Trophoblast cell (in vitro differentiated cells and primary cell): ENCODE measurements at regions not wholly inside any gene's neighbourhood (a gene's known extent, or its start where the extent isn't known, plus 50 kb on each side); places are given as distances from the start of the nearest gene placed in this dataset.

Experiments used
- DNase-seq, 2 donors: peaks; one replicate each; pipeline ENCODE4 v3.0.0-alpha.2; 2016
- H2AFZ ChIP-seq: 2 replicates; pipeline ENCODE4 v1.6.1; 2013; ENCODE audit warnings: low read length, moderate library complexity, mild to moderate bottlenecking; ENCODE audit not compliant: insufficient read depth, poor library complexity
- H2AK5ac ChIP-seq: 2 replicates; pipeline ENCODE4 v1.6.1; 2013; ENCODE audit warnings: mild to moderate bottlenecking, low read length
- H2BK120ac ChIP-seq: 2 replicates; pipeline ENCODE4 v1.6.1; 2013; ENCODE audit warnings: low read length, mild to moderate bottlenecking, moderate library complexity; ENCODE audit not compliant: insufficient read depth, poor library complexity
- H2BK12ac ChIP-seq: 2 replicates; pipeline ENCODE4 v1.6.1; 2013; ENCODE audit warnings: mild to moderate bottlenecking, low read length, moderate library complexity
- H2BK5ac ChIP-seq: 2 replicates; pipeline ENCODE4 v1.6.1; 2013; ENCODE audit warnings: low read length, low read depth, moderate library complexity, mild to moderate bottlenecking; ENCODE audit not compliant: poor library complexity
- H3K14ac ChIP-seq: 2 replicates; pipeline ENCODE4 v1.6.1; 2013; ENCODE audit warnings: mild to moderate bottlenecking, low read length
- H3K18ac ChIP-seq: 2 replicates; pipeline ENCODE4 v1.6.1; 2013; ENCODE audit warnings: mild to moderate bottlenecking, low read length
- H3K23ac ChIP-seq: 2 replicates; pipeline ENCODE4 v1.6.1; 2013; ENCODE audit warnings: low read length
- H3K27ac ChIP-seq: 2 replicates; pipeline ENCODE4 v1.5.1; 2013; ENCODE audit warnings: low read depth, mild to moderate bottlenecking, inconsistent platforms, low read length, moderate library complexity
- H3K27me3 ChIP-seq: 2 replicates; pipeline ENCODE4 v1.6.1; 2013; ENCODE audit warnings: inconsistent platforms, mild to moderate bottlenecking, low read length, moderate library complexity; ENCODE audit not compliant: insufficient read depth
- H3K36me3 ChIP-seq, 2 experiments: 1 replicate in 1 of 2; 2 replicates in 1 of 2; pipeline ENCODE4 v1.6.1; 2013; ENCODE audit warnings: low read length in 2 of 2, mild to moderate bottlenecking in 2 of 2, moderate library complexity in 1 of 2; ENCODE audit not compliant: insufficient read depth in 2 of 2, control insufficient read depth in 1 of 2
- H3K4ac ChIP-seq: 2 replicates; pipeline ENCODE4 v1.6.1; 2013; ENCODE audit warnings: low read depth, mild to moderate bottlenecking, low read length, moderate library complexity
- H3K4me1 ChIP-seq, 2 experiments: 1 replicate in 1 of 2; 2 replicates in 1 of 2; pipeline ENCODE4 v1.6.1; 2013; ENCODE audit warnings: low read length in 2 of 2, mild to moderate bottlenecking in 2 of 2, moderate library complexity in 1 of 2; ENCODE audit not compliant: insufficient read depth in 2 of 2, control insufficient read depth in 1 of 2
- H3K4me2 ChIP-seq: 2 replicates; pipeline ENCODE4 v1.6.1; 2013; ENCODE audit warnings: inconsistent platforms, mild to moderate bottlenecking, low read length, moderate library complexity
- H3K4me3 ChIP-seq: 2 replicates; pipeline ENCODE4 v1.5.1; 2013; ENCODE audit warnings: mild to moderate bottlenecking, low read depth, low read length, inconsistent platforms
- H3K79me1 ChIP-seq: one replicate; pipeline ENCODE4 v1.6.1; 2013; ENCODE audit warnings: low read length
- H3K79me2 ChIP-seq: 2 replicates; pipeline ENCODE4 v1.6.1; 2013; ENCODE audit warnings: low read length, mild to moderate bottlenecking; ENCODE audit not compliant: control insufficient read depth, insufficient read depth, poor library complexity
- H3K9ac ChIP-seq: 2 replicates; pipeline ENCODE4 v1.6.1; 2013; ENCODE audit warnings: mild to moderate bottlenecking, low read length
- H3K9me3 ChIP-seq: 2 replicates; pipeline ENCODE4 v1.6.1; 2013; ENCODE audit warnings: low read depth, mild to moderate bottlenecking, control low read depth, inconsistent platforms, low read length; ENCODE audit not compliant: insufficient read depth
- H4K12ac ChIP-seq: 2 replicates; pipeline ENCODE4 v1.6.1; 2013; ENCODE audit warnings: low read depth, mild to moderate bottlenecking, low read length, moderate library complexity
- H4K8ac ChIP-seq: 2 replicates; pipeline ENCODE4 v1.6.1; 2013; ENCODE audit warnings: low read depth, mild to moderate bottlenecking, low read length, moderate library complexity
- H4K91ac ChIP-seq: one replicate; pipeline ENCODE4 v1.6.1; 2013; ENCODE audit warnings: low read depth, mild to moderate bottlenecking, low read length, moderate library complexity
- WGBS: extraction: QIAGEN DNeasy Blood & Tissue Kit; methylation state at CpG from one replicate; pipeline ENCODE4 v1.1.7; 2013; ENCODE audit warnings: missing lambda C conversion rate; ENCODE audit not compliant: insufficient read length, insufficient coverage; ENCODE audit errors: extremely low coverage; 5-methylcytosine and 5-hydroxymethylcytosine counted together

GRCh38 chr6:78390066-78390465 lies 477.3 kb upstream of the IRAK1BP1 start:
- H4K12ac ChIP-seq = no peak overlapping the region
- H3K4me3 ChIP-seq = no peak overlapping the region
- no peak overlapping the region for H3K4me2 ChIP-seq
- no peak overlapping the region for H3K9ac ChIP-seq
- no peak overlapping the region for H3K27ac ChIP-seq
- no peak for DNase-seq
- no peaks in the 10 kb centered on the region for H3K4me1 ChIP-seq
- no peak overlapping the region for H2BK120ac ChIP-seq
- H4K91ac ChIP-seq = no peak overlapping the region
- no peak overlapping the region for H4K8ac ChIP-seq
- H3K14ac ChIP-seq = no peak overlapping the region
- H2AK5ac ChIP-seq = no peak overlapping the region
- no peak overlapping the region for H2BK12ac ChIP-seq
- H3K79me1 ChIP-seq = no peaks in the 10 kb centered on the region
- H2BK5ac ChIP-seq = no peak overlapping the region
- H3K18ac ChIP-seq = no peak overlapping the region
- no peak overlapping the region for H3K4ac ChIP-seq
- WGBS = no CpG with 5 or more reads among the region's 1 CpG
- H2AFZ ChIP-seq = no peak overlapping the region
- no peaks in the 10 kb centered on the region for H3K27me3 ChIP-seq
- no peaks in the 10 kb centered on the region for H3K79me2 ChIP-seq
- no peaks in the 10 kb centered on the region for H3K36me3 ChIP-seq
- no peak overlapping the region for H3K23ac ChIP-seq
- peaks cover 3% of the 10 kb centered on the region for H3K9me3 ChIP-seq

GRCh38 chr6:78397499-78397898 lies 469.9 kb upstream of the IRAK1BP1 start:
- H3K9me3 ChIP-seq = no peaks in the 10 kb centered on the region
- H3K4me1 ChIP-seq = no peaks in the 10 kb centered on the region
- H3K79me2 ChIP-seq = no peaks in the 10 kb centered on the region
- H4K12ac ChIP-seq = no peak overlapping the region
- DNase-seq = peak in 1 of 2 donors; percentile 2
- H3K36me3 ChIP-seq = no peaks in the 10 kb centered on the region
- no CpG with 5 or more reads among the region's 3 CpGs for WGBS
- H2BK120ac ChIP-seq = no peak overlapping the region
- H2AFZ ChIP-seq = no peak overlapping the region
- no peak overlapping the region for H3K4me2 ChIP-seq
- no peak overlapping the region for H2BK5ac ChIP-seq
- no peak overlapping the region for H2BK12ac ChIP-seq
- no peaks in the 10 kb centered on the region for H3K27me3 ChIP-seq
- no peak overlapping the region for H3K9ac ChIP-seq
- H3K27ac ChIP-seq = no peak overlapping the region
- H4K91ac ChIP-seq = no peak overlapping the region
- no peak overlapping the region for H3K14ac ChIP-seq
- no peaks in the 10 kb centered on the region for H3K79me1 ChIP-seq
- no peak overlapping the region for H2AK5ac ChIP-seq
- H3K23ac ChIP-seq = no peak overlapping the region
- no peak overlapping the region for H3K18ac ChIP-seq
- H3K4me3 ChIP-seq = no peak overlapping the region
- no peak overlapping the region for H3K4ac ChIP-seq
- no peak overlapping the region for H4K8ac ChIP-seq

GRCh38 chr6:78398292-78398691 lies 469.1 kb upstream of the IRAK1BP1 start:
- no peak for DNase-seq
- Histone ChIP-seq H3K18ac (no peak overlapping the region), H3K9ac (no peak overlapping the region), H3K14ac (no peak overlapping the region), H3K79me1 (no peaks in the 10 kb centered on the region), H3K27ac (no peak overlapping the region), H4K12ac (no peak overlapping the region), H2AK5ac (no peak overlapping the region), H3K4me2 (no peak overlapping the region), H2BK12ac (no peak overlapping the region), H3K4me3 (no peak overlapping the region), H4K91ac (no peak overlapping the region), H3K4me1 (no peaks in the 10 kb centered on the region), H4K8ac (no peak overlapping the region), H3K9me3 (no peaks in the 10 kb centered on the region), H3K23ac (no peak overlapping the region), H3K36me3 (no peaks in the 10 kb centered on the region), H3K79me2 (no peaks in the 10 kb centered on the region), H2BK120ac (no peak overlapping the region), H3K27me3 (no peaks in the 10 kb centered on the region), H2AFZ (no peak overlapping the region), H3K4ac (no peak overlapping the region), H2BK5ac (no peak overlapping the region)
- WGBS = no CpG with 5 or more reads among the region's 2 CpGs

GRCh38 chr6:78400076-78400475 lies 467.3 kb upstream of the IRAK1BP1 start:
- Histone ChIP-seq H4K91ac (no peak overlapping the region), H3K4me1 (no peaks in the 10 kb centered on the region), H3K18ac (no peak overlapping the region), H2BK12ac (no peak overlapping the region), H3K4ac (no peak overlapping the region), H2AFZ (no peak overlapping the region), H3K23ac (no peak overlapping the region), H3K27me3 (no peaks in the 10 kb centered on the region), H3K4me2 (no peak overlapping the region), H2AK5ac (no peak overlapping the region), H3K79me1 (no peaks in the 10 kb centered on the region), H3K79me2 (no peaks in the 10 kb centered on the region), H3K14ac (no peak overlapping the region), H4K8ac (no peak overlapping the region), H3K9ac (no peak overlapping the region), H3K27ac (no peak overlapping the region), H3K36me3 (no peaks in the 10 kb centered on the region), H4K12ac (no peak overlapping the region), H3K4me3 (no peak overlapping the region), H2BK5ac (no peak overlapping the region), H3K9me3 (no peaks in the 10 kb centered on the region), H2BK120ac (no peak overlapping the region)
- DNase-seq = no peak
- WGBS = no CpG with 5 or more reads among the region's 3 CpGs
